ENCODE measurements at regions not wholly inside any gene's neighbourhood (a gene's known extent, or its start where the extent isn't known, plus 50 kb on each side); places are given as distances from the start of the nearest gene placed in this dataset.
"Not testable (repeated sequence)": the region's sequence is repeated elsewhere in the genome, so short reads cannot be mapped to it uniquely, and the experiment has no call there.

- TF ChIP-seq CTCF, POLR2A (IDR thresholded peaks at IDR 0.05): not testable (repeated sequence)
Observed at GRCh38 chr6:150789906-150790305, 75.6 kb upstream of the MTHFD1L start.
